A549 (cell line): ENCODE measurements at regions not wholly inside any gene's neighbourhood (a gene's known extent, or its start where the extent isn't known, plus 50 kb on each side); places are given as distances from the start of the nearest gene placed in this dataset.

Source experiments
- ATAC-seq, 2 experiments: fragments of 200-7000 bp in 1 of 2; fragments of >200 bp in 1 of 2; cut with Nextera tagmentation in 1 of 2; cut with Tn5 transposase in 1 of 2; 3 replicates each; pipeline versions ENCODE4 v1.8.0 to v1.9.1; 2018 to 2020; ENCODE audit warnings: mild to moderate bottlenecking in 1 of 2, moderate library complexity in 1 of 2
- CTCF ChIA-PET: fragments of 300-600 bp; sonication (Branson Sonifier 250); formaldehyde crosslinking; extraction: SDS; loops from one replicate; lab custom pipeline; 2021; ENCODE audit warnings: antibody characterized with exemption, inconsistent platforms; lab: Yijun Ruan, JAX
- POLR2A ChIA-PET: fragments of 350-600 bp; formaldehyde crosslinking; extraction: SDS; loops from one replicate; lab custom pipeline; 2021; ENCODE audit warnings: antibody characterized with exemption, inconsistent platforms; lab: Yijun Ruan, JAX
- DNase-seq, 2 experiments: peaks; one replicate each; pipeline versions ENCODE4 v3.0.0 to v3.0.0-alpha.2; 2011 to 2016; ENCODE audit warnings: low read depth in 1 of 2, low spot score in 1 of 2
- FAIRE-seq: peaks from 2 replicates; lab custom pipeline; 2011; peaks lifted over from hg19 to GRCh38; lab: Jason Lieb, UNC
- H3K27ac ChIP-seq, 2 experiments: fragments of >200 bp; sonication (Bioruptor Twin); formaldehyde crosslinking; 3 replicates each; pipeline ENCODE4 v1.5.1; 2016 to 2017
- H3K4me1 ChIP-seq: fragments of >200 bp; sonication (Bioruptor Twin); formaldehyde crosslinking; 3 replicates; pipeline ENCODE4 v1.6.1; 2016
- H3K4me2 ChIP-seq: fragments of >200 bp; sonication (Bioruptor Twin); formaldehyde crosslinking; 3 replicates; pipeline ENCODE4 v1.6.1; 2016
- H3K4me3 ChIP-seq: fragments of >200 bp; sonication (Bioruptor Twin); formaldehyde crosslinking; 3 replicates; pipeline ENCODE4 v1.5.1; 2016
- H3K9me3 ChIP-seq: fragments of >200 bp; sonication (Bioruptor Twin); formaldehyde crosslinking; 3 replicates; pipeline ENCODE4 v1.6.1; 2016
- BCL3 ChIP-seq: fragments of >200 bp; sonication (Bioruptor Twin); formaldehyde crosslinking; IDR thresholded peaks from 3 replicates; pipeline ENCODE4 v1.6.1; 2016
- CBX2 ChIP-seq: fragments of 200-600 bp; sonication (generic); IDR thresholded peaks from 2 replicates; pipeline ENCODE4 v1.6.1; 2016; ENCODE audit warnings: low read depth, mild to moderate bottlenecking, borderline replicate concordance
- CEBPB ChIP-seq, 2 experiments: fragments of >200 bp in 1 of 2; sonication (Bioruptor Twin) in 1 of 2; formaldehyde crosslinking in 1 of 2; IDR thresholded peaks; 2 replicates each; pipeline ENCODE4 v1.6.1; 2012 to 2016
- CHD4 ChIP-seq: fragments of 200-600 bp; sonication (generic); IDR thresholded peaks from 2 replicates; pipeline ENCODE4 v1.6.1; 2016; ENCODE audit warnings: antibody characterized with exemption, mild to moderate bottlenecking, borderline replicate concordance
- CTCF ChIP-seq: fragments of >200 bp; sonication (Bioruptor Twin); formaldehyde crosslinking; IDR thresholded peaks from 3 replicates; pipeline ENCODE4 v1.5.1; 2016
- ELK1 ChIP-seq: fragments of 150-350 bp; IDR thresholded peaks from 2 replicates; pipeline ENCODE4 v1.6.1; 2014; ENCODE audit warnings: low read depth, mild to moderate bottlenecking, low read length
- EP300 ChIP-seq, 2 experiments: fragments of >200 bp; sonication (Bioruptor Twin); formaldehyde crosslinking; IDR thresholded peaks; 2 replicates in 1 of 2; 3 replicates in 1 of 2; pipeline ENCODE4 v1.6.1; 2016 to 2017
- FOSL2 ChIP-seq, 2 experiments: fragments of 450-650 bp in 1 of 2; fragments of >200 bp in 1 of 2; sonication (Bioruptor Twin) in 1 of 2; formaldehyde crosslinking; IDR thresholded peaks; 2 replicates each; pipeline versions ENCODE4 v1.5.0 to v1.6.1; 2016 to 2020; ENCODE audit warnings: mild to moderate bottlenecking in 1 of 2, moderate library complexity in 1 of 2
- HDAC2 ChIP-seq: fragments of 200-600 bp; sonication (generic); IDR thresholded peaks from 2 replicates; pipeline ENCODE4 v1.6.1; 2016
- HES2 ChIP-seq: fragments of >200 bp; sonication (Bioruptor Twin); formaldehyde crosslinking; IDR thresholded peaks from 2 replicates; pipeline ENCODE4 v1.6.1; 2016
- HEYL ChIP-seq: fragments of 250-450 bp; sonication (Bioruptor Pico); IDR thresholded peaks from 2 replicates; pipeline ENCODE4 v1.8.0; 2021; ENCODE audit warnings: mild to moderate bottlenecking, moderate library complexity
- JUNB ChIP-seq: fragments of >200 bp; sonication (Bioruptor Twin); formaldehyde crosslinking; IDR thresholded peaks from 2 replicates; pipeline ENCODE4 v1.6.1; 2016
- KDM5A ChIP-seq: fragments of 200-600 bp; sonication (generic); IDR thresholded peaks from 2 replicates; pipeline ENCODE4 v1.6.1; 2016; ENCODE audit warnings: antibody characterized with exemption, mild to moderate bottlenecking
- MAFK ChIP-seq: fragments of 450-650 bp; IDR thresholded peaks from 2 replicates; pipeline ENCODE4 v1.6.1; 2014; ENCODE audit not compliant: partially characterized antibody
- NFE2L2 ChIP-seq: fragments of 150-350 bp; conservative IDR thresholded peaks from 2 replicates; pipeline ENCODE4 v1.6.1; 2014; ENCODE audit warnings: low read length
- PHF8 ChIP-seq: fragments of 200-600 bp; sonication (generic); IDR thresholded peaks from 2 replicates; pipeline ENCODE4 v1.6.1; 2016; ENCODE audit warnings: low read depth, mild to moderate bottlenecking, antibody characterized with exemption, moderate library complexity, borderline replicate concordance
- RARB ChIP-seq: fragments of 250-450 bp; sonication (Bioruptor Pico); IDR thresholded peaks from 2 replicates; pipeline ENCODE4 v1.8.0; 2021; ENCODE audit warnings: mild to moderate bottlenecking, moderate library complexity
- RCOR1 ChIP-seq: fragments of 150-350 bp; IDR thresholded peaks from 2 replicates; pipeline ENCODE4 v1.6.1; 2014; ENCODE audit warnings: antibody characterized with exemption, low read length, low read depth
- RFX5 ChIP-seq: fragments of 450-650 bp; IDR thresholded peaks from 2 replicates; pipeline ENCODE4 v1.7.1; 2014; ENCODE audit warnings: antibody characterized with exemption, mild to moderate bottlenecking, moderate library complexity
- SREBF2 ChIP-seq: fragments of 450-650 bp; IDR thresholded peaks from 2 replicates; pipeline ENCODE4 v1.6.1; 2014; ENCODE audit warnings: mild to moderate bottlenecking, moderate library complexity
- TP53 ChIP-seq: fragments of 250-450 bp; sonication (Bioruptor Pico); IDR thresholded peaks from 2 replicates; pipeline ENCODE4 v1.5.0; 2021; ENCODE audit warnings: mild to moderate bottlenecking, moderate library complexity
- ZFP36 ChIP-seq: fragments of 450-650 bp; IDR thresholded peaks from 2 replicates; pipeline ENCODE4 v1.6.1; 2014; ENCODE audit warnings: borderline replicate concordance; ENCODE audit not compliant: partially characterized antibody
- WGBS: methylation state at CpG from one replicate; pipeline ENCODE4 v1.1.6; 2017; ENCODE audit errors: missing lambda C conversion rate; 5-methylcytosine and 5-hydroxymethylcytosine counted together

GRCh38 chr1:88274431-88274830 lies 409.6 kb upstream of the PKN2 start:
- FAIRE-seq (no peak), DNase-seq (no peak), ATAC-seq (no peak)
- ChIA-PET POLR2A (no interaction called here), CTCF (no interaction called here)
- no peak overlapping the region for H3K4me2 ChIP-seq
- TF ChIP-seq RCOR1: no peak
- TF ChIP-seq HDAC2: no peak
- no peak for TF ChIP-seq CEBPB (IDR thresholded peaks at IDR 0.05)
- no peak for TF ChIP-seq SREBF2
- TF ChIP-seq CBX2: no peak
- no peak for TF ChIP-seq FOSL2 (IDR thresholded peaks at IDR 0.05)
- TF ChIP-seq FOSL2 (CRISPR knock-in tag; IDR thresholded peaks at IDR 0.05): no peak
- TF ChIP-seq HEYL (CRISPR knock-in tag): no peak
- TF ChIP-seq JUNB: no peak
- TF ChIP-seq MAFK: no peak
- no peak for TF ChIP-seq EP300 (IDR thresholded peaks at IDR 0.05)
- no peak for TF ChIP-seq ZFP36
- TF ChIP-seq TP53 (CRISPR knock-in tag): no peak
- TF ChIP-seq KDM5A: no peak
- TF ChIP-seq RARB (CRISPR knock-in tag): no peak
- TF ChIP-seq NFE2L2: no peak
- no peak overlapping the region for H3K27ac ChIP-seq
- 75% methylated on average over 1 of the region's 1 CpG for WGBS
- H3K4me1 ChIP-seq: no peaks in the 10 kb centered on the region
- H3K4me3 ChIP-seq: no peak overlapping the region
- H3K9me3 ChIP-seq: no peaks in the 10 kb centered on the region

GRCh38 chr1:88275259-88275862 lies 408.7 kb upstream of the PKN2 start:
- no peak overlapping the region for H3K4me3 ChIP-seq
- 54% methylated on average over 3 of the region's 3 CpGs for WGBS
- ChIA-PET CTCF (no interaction called here), POLR2A (no interaction called here)
- no peaks in the 10 kb centered on the region for H3K9me3 ChIP-seq
- H3K27ac ChIP-seq: no peak overlapping the region
- DNase-seq (no peak), FAIRE-seq (no peak), ATAC-seq (no peak)
- H3K4me2 ChIP-seq: no peak overlapping the region; the same call in 2 of the 3 replicates
- TF ChIP-seq TP53 (CRISPR knock-in tag) (no peak), HES2 (no peak), ELK1 (no peak), HDAC2 (no peak), BCL3 (no peak), RFX5 (no peak), PHF8 (no peak), CHD4 (no peak), CTCF (no peak)
- H3K4me1 ChIP-seq: no peaks in the 10 kb centered on the region
